Stimulated activated naive B cell treated with anti-CD40 and anti-IgM and Interleukin-4, amounts not matched to agents 10 μg/mL and 1 μg/mL and 100 μg/mL, for 72 hours (primary cell): ENCODE measurements at regions not wholly inside any gene's neighbourhood (a gene's known extent, or its start where the extent isn't known, plus 50 kb on each side); places are given as distances from the start of the nearest gene placed in this dataset.

ENCODE experiments used
- ATAC-seq, 2 donors: fragments of 150-1000 bp; cut with Tn5 transposase; replicated peaks; 2 replicates each; pipeline ENCODE4 v1.10.0; 2021; ENCODE audit warnings: moderate library complexity in 1 of 2
- DNase-seq: peaks from one replicate; pipeline ENCODE4 v3.0.0; 2021
- H3K27ac Mint-ChIP-seq: one replicate; pipeline ENCODE4 v1.8.0; 2022; ENCODE audit warnings: mild to moderate bottlenecking, mixed read lengths
- H3K27me3 Mint-ChIP-seq, 2 donors: one replicate each; pipeline ENCODE4 v1.8.0; 2022; ENCODE audit warnings: mixed read lengths in 2 of 2
- H3K36me3 Mint-ChIP-seq, 2 donors: one replicate each; pipeline ENCODE4 v1.8.0; 2022; ENCODE audit warnings: mixed read lengths in 2 of 2, mild to moderate bottlenecking in 1 of 2
- H3K4me1 Mint-ChIP-seq, 2 donors: one replicate each; pipeline ENCODE4 v1.8.0; 2022; ENCODE audit warnings: mixed read lengths in 2 of 2, mild to moderate bottlenecking in 1 of 2
- H3K4me3 Mint-ChIP-seq, 2 donors: one replicate each; pipeline ENCODE4 v1.8.0; 2022; ENCODE audit warnings: mild to moderate bottlenecking in 2 of 2, mixed read lengths in 2 of 2, moderate library complexity in 1 of 2
- H3K9me3 Mint-ChIP-seq, 2 donors: one replicate each; pipeline ENCODE4 v1.8.0; 2022; ENCODE audit warnings: mixed read lengths in 2 of 2, mild to moderate bottlenecking in 1 of 2

GRCh38 chr16:87186446-87186845 is 130.7 kb downstream of the C16orf95 start:
- Mint-ChIP-seq H3K36me3 (no peaks in the 10 kb centered on the region), H3K4me1 (peaks cover 0 to 5% of the 10 kb centered on the region in 2 donors), H3K9me3 (peaks cover 14 to 16% of the 10 kb centered on the region in 2 donors), H3K4me3 (no peak overlapping the region), H3K27me3 (no peaks in the 10 kb centered on the region), H3K27ac (no peak overlapping the region)
- DNase-seq (no peak), ATAC-seq (no peak)

GRCh38 chr16:87186876-87187533 is 130.2 kb downstream of the C16orf95 start:
- H3K36me3 Mint-ChIP-seq = no peaks in the 10 kb centered on the region
- peak overlapping the region; percentile 48 for H3K27ac Mint-ChIP-seq
- no peak for ATAC-seq
- H3K4me1 Mint-ChIP-seq = peaks cover 0 to 5% of the 10 kb centered on the region in 2 donors
- H3K4me3 Mint-ChIP-seq = no peak overlapping the region
- DNase-seq = no peak
- H3K9me3 Mint-ChIP-seq = peaks cover 14 to 16% of the 10 kb centered on the region in 2 donors
- no peaks in the 10 kb centered on the region for H3K27me3 Mint-ChIP-seq

GRCh38 chr16:87188104-87188503 is 129.1 kb downstream of the C16orf95 start:
- H3K36me3 Mint-ChIP-seq = no peaks in the 10 kb centered on the region
- H3K27ac Mint-ChIP-seq = no peak overlapping the region
- DNase-seq (no peak), ATAC-seq (no peak)
- peaks cover 14 to 16% of the 10 kb centered on the region in 2 donors for H3K9me3 Mint-ChIP-seq
- H3K27me3 Mint-ChIP-seq = no peaks in the 10 kb centered on the region
- no peak overlapping the region for H3K4me3 Mint-ChIP-seq
- peaks cover 0 to 5% of the 10 kb centered on the region in 2 donors for H3K4me1 Mint-ChIP-seq

GRCh38 chr16:87189426-87189825 is 127.8 kb downstream of the C16orf95 start:
- Mint-ChIP-seq H3K27me3 (no peaks in the 10 kb centered on the region), H3K9me3 (peaks cover 14 to 16% of the 10 kb centered on the region in 2 donors), H3K27ac (no peak overlapping the region), H3K4me1 (peaks cover 0 to 5% of the 10 kb centered on the region in 2 donors), H3K36me3 (no peaks in the 10 kb centered on the region), H3K4me3 (no peak overlapping the region)
- ATAC-seq (no peak), DNase-seq (no peak)

GRCh38 chr16:87190288-87191230 is 126.6 kb downstream of the C16orf95 start:
- ATAC-seq (no peak), DNase-seq (no peak)
- no peaks in the 10 kb centered on the region for H3K27me3 Mint-ChIP-seq
- H3K4me1 Mint-ChIP-seq = peaks cover 0 to 5% of the 10 kb centered on the region in 2 donors
- no peaks in the 10 kb centered on the region for H3K36me3 Mint-ChIP-seq
- H3K9me3 Mint-ChIP-seq = peaks cover 14 to 16% of the 10 kb centered on the region in 2 donors
- H3K4me3 Mint-ChIP-seq = no peak overlapping the region
- no peak overlapping the region for H3K27ac Mint-ChIP-seq

GRCh38 chr16:87192452-87193073 is 124.6 kb downstream of the C16orf95 start:
- H3K27ac Mint-ChIP-seq = no peak overlapping the region
- no peaks in the 10 kb centered on the region for H3K4me1 Mint-ChIP-seq
- ATAC-seq (no peak), DNase-seq (no peak)
- H3K9me3 Mint-ChIP-seq = peaks cover 7% of the 10 kb centered on the region in 2 donors
- H3K36me3 Mint-ChIP-seq = no peaks in the 10 kb centered on the region
- H3K27me3 Mint-ChIP-seq = no peaks in the 10 kb centered on the region
- H3K4me3 Mint-ChIP-seq = no peak overlapping the region

- Mint-ChIP-seq H3K36me3 (no peaks in the 10 kb centered on the region), H3K27me3 (peaks cover 0 to 2% of the 10 kb centered on the region in 2 donors)
Measured at GRCh38 chr16:87194172-87194571, 123.0 kb downstream of the C16orf95 start.

GRCh38 chr16:87195161-87195560 is 122.0 kb downstream of the C16orf95 start:
- no peaks in the 10 kb centered on the region for H3K4me1 Mint-ChIP-seq

More at GRCh38 chr16:87194172-87194571, 123.0 kb downstream of the C16orf95 start:
- no peaks in the 10 kb centered on the region for H3K4me1 Mint-ChIP-seq
- H3K4me3 Mint-ChIP-seq = no peak overlapping the region
- DNase-seq = no peak
- ATAC-seq = no peak
- no peak overlapping the region for H3K27ac Mint-ChIP-seq
- H3K9me3 Mint-ChIP-seq = no peaks in the 10 kb centered on the region

GRCh38 chr16:87196231-87196630 is 121.0 kb downstream of the C16orf95 start:
- H3K9me3 Mint-ChIP-seq = no peaks in the 10 kb centered on the region
- no peak overlapping the region for H3K27ac Mint-ChIP-seq
- ATAC-seq = no peak
- no peaks in the 10 kb centered on the region for H3K4me1 Mint-ChIP-seq
- H3K4me3 Mint-ChIP-seq = no peak overlapping the region
- peaks cover 4 to 10% of the 10 kb centered on the region in 2 donors for H3K27me3 Mint-ChIP-seq
- DNase-seq = no peak
- no peaks in the 10 kb centered on the region for H3K36me3 Mint-ChIP-seq

More at GRCh38 chr16:87195161-87195560, 122.0 kb downstream of the C16orf95 start:
- H3K9me3 Mint-ChIP-seq = no peaks in the 10 kb centered on the region
- H3K36me3 Mint-ChIP-seq = no peaks in the 10 kb centered on the region
- ATAC-seq (no peak), DNase-seq (no peak)
- H3K4me3 Mint-ChIP-seq = no peak overlapping the region
- peaks cover 4 to 10% of the 10 kb centered on the region in 2 donors for H3K27me3 Mint-ChIP-seq
- H3K27ac Mint-ChIP-seq = no peak overlapping the region

- H3K36me3 Mint-ChIP-seq = no peaks in the 10 kb centered on the region
- no peak overlapping the region for H3K4me3 Mint-ChIP-seq
- DNase-seq (no peak), ATAC-seq (no peak)
- H3K9me3 Mint-ChIP-seq = peaks cover 0 to under 1% of the 10 kb centered on the region in 2 donors
- no peaks in the 10 kb centered on the region for H3K4me1 Mint-ChIP-seq
- H3K27ac Mint-ChIP-seq = no peak overlapping the region
- H3K27me3 Mint-ChIP-seq = peaks cover 9 to 13% of the 10 kb centered on the region in 2 donors
Measured at GRCh38 chr16:87196661-87197060, 120.5 kb downstream of the C16orf95 start.

GRCh38 chr16:87198328-87198832 is 118.8 kb downstream of the C16orf95 start:
- no peak overlapping the region for H3K27ac Mint-ChIP-seq
- no peaks in the 10 kb centered on the region for H3K36me3 Mint-ChIP-seq
- ATAC-seq (no peak), DNase-seq (no peak)
- H3K27me3 Mint-ChIP-seq = peaks cover 16 to 25% of the 10 kb centered on the region in 2 donors
- peaks cover 0 to 2% of the 10 kb centered on the region in 2 donors for H3K9me3 Mint-ChIP-seq
- H3K4me3 Mint-ChIP-seq = no peak overlapping the region
- H3K4me1 Mint-ChIP-seq = peaks cover 0 to 1% of the 10 kb centered on the region in 2 donors

GRCh38 chr16:87198881-87199280 is 118.3 kb downstream of the C16orf95 start:
- Mint-ChIP-seq H3K9me3 (peaks cover 0 to 2% of the 10 kb centered on the region in 2 donors), H3K36me3 (no peaks in the 10 kb centered on the region), H3K27ac (no peak overlapping the region), H3K4me1 (peaks cover 0 to 1% of the 10 kb centered on the region in 2 donors), H3K27me3 (peaks cover 17 to 27% of the 10 kb centered on the region in 2 donors), H3K4me3 (no peak overlapping the region)
- ATAC-seq = no peak
- no peak for DNase-seq

GRCh38 chr16:87199379-87199778 is 117.8 kb downstream of the C16orf95 start:
- peaks cover 17 to 32% of the 10 kb centered on the region in 2 donors for H3K27me3 Mint-ChIP-seq
- peaks cover 0 to 1% of the 10 kb centered on the region in 2 donors for H3K4me1 Mint-ChIP-seq
- ATAC-seq = no peak
- H3K36me3 Mint-ChIP-seq = no peaks in the 10 kb centered on the region
- no peak overlapping the region for H3K27ac Mint-ChIP-seq
- peaks cover 0 to 2% of the 10 kb centered on the region in 2 donors for H3K9me3 Mint-ChIP-seq
- DNase-seq = no peak
- H3K4me3 Mint-ChIP-seq = no peak overlapping the region

- H3K4me3 Mint-ChIP-seq = no peak overlapping the region
- H3K36me3 Mint-ChIP-seq = no peaks in the 10 kb centered on the region
- H3K27ac Mint-ChIP-seq = no peak overlapping the region
Measured at GRCh38 chr16:87199901-87200300, 117.3 kb downstream of the C16orf95 start.

More at GRCh38 chr16:87199901-87200300, 117.3 kb downstream of the C16orf95 start:
- DNase-seq (no peak), ATAC-seq (no peak)
- Mint-ChIP-seq H3K27me3 (peaks cover 17 to 36% of the 10 kb centered on the region in 2 donors), H3K4me1 (peaks cover 0 to 1% of the 10 kb centered on the region in 2 donors), H3K9me3 (peaks cover 0 to 2% of the 10 kb centered on the region in 2 donors)
